ENCODE measurements at regions not wholly inside any gene's neighbourhood (a gene's known extent, or its start where the extent isn't known, plus 50 kb on each side); places are given as distances from the start of the nearest gene placed in this dataset.

DNA sequence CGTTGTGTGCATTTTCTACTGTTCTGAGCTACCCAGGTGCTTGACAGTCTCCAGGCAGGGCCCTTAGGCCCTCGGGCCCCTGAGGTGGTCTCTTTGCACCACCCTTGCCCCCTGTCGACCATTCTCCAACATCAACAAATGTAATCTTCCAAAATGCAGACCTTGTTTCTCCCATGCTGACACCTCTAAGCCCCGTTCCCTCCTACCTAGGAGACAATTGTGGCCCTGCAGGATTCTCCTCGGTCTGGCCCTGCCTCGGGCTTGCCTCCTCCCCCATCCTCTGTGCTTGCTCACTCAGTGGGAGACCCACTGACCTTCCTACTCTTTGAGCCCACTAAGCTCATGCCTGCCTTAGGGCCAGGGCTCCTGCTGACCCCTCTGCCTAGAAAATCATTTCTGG, 104.2 kb upstream of the TARDBP start:
- TF ChIP-seq, protein P1, sequence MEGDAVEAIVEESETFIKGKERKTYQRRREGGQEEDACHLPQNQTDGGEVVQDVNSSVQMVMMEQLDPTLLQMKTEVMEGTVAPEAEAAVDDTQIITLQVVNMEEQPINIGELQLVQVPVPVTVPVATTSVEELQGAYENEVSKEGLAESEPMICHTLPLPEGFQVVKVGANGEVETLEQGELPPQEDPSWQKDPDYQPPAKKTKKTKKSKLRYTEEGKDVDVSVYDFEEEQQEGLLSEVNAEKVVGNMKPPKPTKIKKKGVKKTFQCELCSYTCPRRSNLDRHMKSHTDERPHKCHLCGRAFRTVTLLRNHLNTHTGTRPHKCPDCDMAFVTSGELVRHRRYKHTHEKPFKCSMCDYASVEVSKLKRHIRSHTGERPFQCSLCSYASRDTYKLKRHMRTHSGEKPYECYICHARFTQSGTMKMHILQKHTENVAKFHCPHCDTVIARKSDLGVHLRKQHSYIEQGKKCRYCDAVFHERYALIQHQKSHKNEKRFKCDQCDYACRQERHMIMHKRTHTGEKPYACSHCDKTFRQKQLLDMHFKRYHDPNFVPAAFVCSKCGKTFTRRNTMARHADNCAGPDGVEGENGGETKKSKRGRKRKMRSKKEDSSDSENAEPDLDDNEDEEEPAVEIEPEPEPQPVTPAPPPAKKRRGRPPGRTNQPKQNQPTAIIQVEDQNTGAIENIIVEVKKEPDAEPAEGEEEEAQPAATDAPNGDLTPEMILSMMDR (conservative IDR thresholded peaks at IDR 0.05 in 1 of 2, IDR thresholded peaks at IDR 0.05 in 1 of 2; ENCODE audit: extremely low read depth in 1 of 2, insufficient read depth in 1 of 2, low read depth in 1 of 2, low read length in 2 of 2): no peak
- no peak for TF ChIP-seq EZH2 (IDR thresholded peaks at IDR 0.05; ENCODE audit: borderline replicate concordance, low read length)

Data from mammary epithelial cell (primary cell).